Left kidney (tissue), 1 donor: ENCODE measurements at regions not wholly inside any gene's neighbourhood (a gene's known extent, or its start where the extent isn't known, plus 50 kb on each side); places are given as distances from the start of the nearest gene placed in this dataset.
A peak's percentile ranks its signal among the peaks of the same experiment; 100 is the strongest.
"Not testable (repeated sequence)": the region's sequence is repeated elsewhere in the genome, so short reads cannot be mapped to it uniquely, and the experiment has no call there.

ENCODE experiments used
- DNase-seq: peaks from one replicate; pipeline ENCODE4 v3.0.0-alpha.2; 2013

- DNase-seq = no peak
These were observed 91.7 kb upstream of the MITF start for GRCh38 chr3:69647511-69648110.

GRCh38 chr3:69647081-69647480 is 92.2 kb upstream of the MITF start:
- DNase-seq = no peak

GRCh38 chr3:69646287-69647067 is 92.8 kb upstream of the MITF start:
- DNase-seq = no peak

GRCh38 chr3:69642606-69643005 is 96.7 kb upstream of the MITF start:
- DNase-seq = no peak

- DNase-seq = no peak
These were observed 99.4 kb upstream of the MITF start for GRCh38 chr3:69639851-69640250.

GRCh38 chr3:69628951-69629350 is 110.3 kb upstream of the MITF start:
- DNase-seq = no peak

GRCh38 chr3:69613286-69613685 is 126.0 kb upstream of the MITF start:
- no peak for DNase-seq

GRCh38 chr3:69612791-69613190 is 126.5 kb upstream of the MITF start:
- DNase-seq = no peak

- not testable (repeated sequence) for DNase-seq
These were observed 129.7 kb upstream of the MITF start for GRCh38 chr3:69609566-69609965.

GRCh38 chr3:69607466-69608305 is 131.6 kb upstream of the MITF start:
- no peak for DNase-seq

GRCh38 chr3:69605867-69606266 is 133.4 kb upstream of the MITF start:
- no peak for DNase-seq

GRCh38 chr3:69604735-69605450 is 134.4 kb upstream of the MITF start:
- DNase-seq = no peak

GRCh38 chr3:69602112-69602511 is 137.2 kb upstream of the MITF start:
- no peak for DNase-seq

GRCh38 chr3:69594286-69594685 is 145.0 kb upstream of the MITF start:
- DNase-seq = no peak

GRCh38 chr3:69591164-69591736 is 148.0 kb upstream of the MITF start:
- no peak for DNase-seq

- DNase-seq = no peak
These were observed 149.2 kb upstream of the MITF start for GRCh38 chr3:69590111-69590510.

- no peak for DNase-seq
These were observed 151.1 kb upstream of the MITF start for GRCh38 chr3:69588170-69588569.

GRCh38 chr3:69585472-69585871 is 153.8 kb upstream of the MITF start:
- DNase-seq = no peak

GRCh38 chr3:69582044-69582443 is 157.2 kb upstream of the MITF start:
- DNase-seq = no peak

GRCh38 chr3:69579306-69580041 is 159.8 kb upstream of the MITF start:
- peak; percentile 79 for DNase-seq

GRCh38 chr3:69569520-69569919 is 169.7 kb upstream of the MITF start:
- no peak for DNase-seq
